Loucy (cell line): ENCODE measurements at regions not wholly inside any gene's neighbourhood (a gene's known extent, or its start where the extent isn't known, plus 50 kb on each side); places are given as distances from the start of the nearest gene placed in this dataset.

Experiments
- H2AFZ ChIP-seq: fragments of 200-600 bp; sonication (generic); 2 replicates; pipeline ENCODE4 v1.6.0; 2016; ENCODE audit warnings: antibody characterized with exemption, mild to moderate bottlenecking, low read length, moderate library complexity
- H3F3A ChIP-seq: fragments of 200-600 bp; 2 replicates; pipeline ENCODE4 v1.6.0; 2016; ENCODE audit warnings: antibody characterized with exemption, low read depth, mild to moderate bottlenecking
- H3K27me3 ChIP-seq: fragments of 200-600 bp; sonication (generic); 2 replicates; pipeline ENCODE4 v1.6.1; 2014; ENCODE audit warnings: low read length, mild to moderate bottlenecking; ENCODE audit not compliant: insufficient read depth, poor library complexity, severe bottlenecking
- H3K36me3 ChIP-seq: fragments of 200-600 bp; sonication (generic); 2 replicates; pipeline ENCODE4 v1.6.1; 2016; ENCODE audit warnings: low read length; ENCODE audit not compliant: insufficient read depth
- H3K4me1 ChIP-seq: fragments of 200-600 bp; sonication (generic); 2 replicates; pipeline ENCODE4 v1.5.1; 2014; ENCODE audit warnings: low read length, mild to moderate bottlenecking; ENCODE audit not compliant: insufficient read depth, poor library complexity, severe bottlenecking
- H3K4me2 ChIP-seq: fragments of 200-600 bp; sonication (generic); 2 replicates; pipeline ENCODE4 v1.6.0; 2014; ENCODE audit warnings: antibody characterized with exemption, low read length, low read depth, mild to moderate bottlenecking; ENCODE audit not compliant: poor library complexity, severe bottlenecking
- H3K4me3 ChIP-seq: fragments of 200-600 bp; sonication (generic); 2 replicates; pipeline ENCODE4 v1.5.1; 2014; ENCODE audit warnings: low read length, mild to moderate bottlenecking, mixed read lengths; ENCODE audit not compliant: poor library complexity, severe bottlenecking
- H3K79me2 ChIP-seq: fragments of 200-600 bp; sonication (generic); 2 replicates; pipeline ENCODE4 v1.6.1; 2014; ENCODE audit warnings: low read length; ENCODE audit not compliant: insufficient read depth
- H3K9ac ChIP-seq: fragments of 200-600 bp; sonication (generic); 2 replicates; pipeline ENCODE4 v1.6.0; 2014; ENCODE audit warnings: mild to moderate bottlenecking, low read depth, low read length, moderate library complexity; ENCODE audit not compliant: poor library complexity, severe bottlenecking
- H3K9me2 ChIP-seq: fragments of 200-600 bp; sonication (generic); replicated peaks from 2 replicates; pipeline ENCODE4 v1.6.1; 2016; ENCODE audit warnings: low read depth, low read length, mixed read lengths
- H3K9me3 ChIP-seq: fragments of 200-600 bp; sonication (generic); 2 replicates; pipeline ENCODE4 v1.6.1; 2014; ENCODE audit warnings: mild to moderate bottlenecking, antibody characterized with exemption, low read length, low read depth; ENCODE audit not compliant: insufficient read depth
- H4K20me1 ChIP-seq: fragments of 200-600 bp; sonication (generic); 2 replicates; pipeline ENCODE4 v1.6.0; 2014; ENCODE audit warnings: antibody characterized with exemption, low read length, mild to moderate bottlenecking; ENCODE audit not compliant: insufficient read depth, poor library complexity, severe bottlenecking
- EZH2phosphoT487 ChIP-seq: fragments of 200-600 bp; IDR thresholded peaks from 2 replicates; pipeline ENCODE4 v1.6.1; 2018; ENCODE audit warnings: antibody characterized with exemption, mild to moderate bottlenecking, moderate library complexity, borderline replicate concordance
- TF ChIP-seq, protein P1 (sequence below): fragments of 200-600 bp; sonication (generic); conservative IDR thresholded peaks from 2 replicates; pipeline ENCODE4 v1.5.1; 2014; ENCODE audit warnings: mild to moderate bottlenecking, antibody characterized with exemption, low read length

DNA sequence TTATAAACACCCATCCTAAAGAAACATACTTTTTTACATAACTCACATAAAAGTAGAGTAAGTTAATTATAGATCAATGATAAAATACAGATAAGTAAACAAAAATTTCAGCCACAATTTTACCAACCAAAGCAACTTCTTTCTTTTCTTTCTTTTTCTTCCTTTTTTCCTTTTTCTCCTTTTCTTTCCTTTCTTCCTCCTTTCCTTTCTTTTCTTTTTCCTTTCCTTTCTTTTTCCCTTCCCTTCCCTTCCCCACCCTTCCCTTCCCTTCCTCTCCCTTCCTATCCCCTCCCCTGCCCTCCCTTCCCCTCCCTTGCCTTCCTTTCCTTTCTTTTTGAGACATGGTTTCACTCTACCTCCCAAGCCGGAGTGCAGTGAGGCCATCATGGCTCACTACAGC lies 56.5 kb upstream of the C1orf53 start:
- Histone ChIP-seq H3F3A (no peaks in the 10 kb centered on the region), H3K27me3 (no peaks in the 10 kb centered on the region), H2AFZ (no peak overlapping the region), H3K9me3 (no peaks in the 10 kb centered on the region), H3K4me2 (no peak overlapping the region), H3K79me2 (no peaks in the 10 kb centered on the region), H3K9ac (no peak overlapping the region), H3K9me2 (no peaks in the 10 kb centered on the region), H3K4me1 (no peaks in the 10 kb centered on the region), H3K4me3 (no peak overlapping the region), H3K36me3 (no peaks in the 10 kb centered on the region), H4K20me1 (no peaks in the 10 kb centered on the region)
- TF ChIP-seq, protein P1, sequence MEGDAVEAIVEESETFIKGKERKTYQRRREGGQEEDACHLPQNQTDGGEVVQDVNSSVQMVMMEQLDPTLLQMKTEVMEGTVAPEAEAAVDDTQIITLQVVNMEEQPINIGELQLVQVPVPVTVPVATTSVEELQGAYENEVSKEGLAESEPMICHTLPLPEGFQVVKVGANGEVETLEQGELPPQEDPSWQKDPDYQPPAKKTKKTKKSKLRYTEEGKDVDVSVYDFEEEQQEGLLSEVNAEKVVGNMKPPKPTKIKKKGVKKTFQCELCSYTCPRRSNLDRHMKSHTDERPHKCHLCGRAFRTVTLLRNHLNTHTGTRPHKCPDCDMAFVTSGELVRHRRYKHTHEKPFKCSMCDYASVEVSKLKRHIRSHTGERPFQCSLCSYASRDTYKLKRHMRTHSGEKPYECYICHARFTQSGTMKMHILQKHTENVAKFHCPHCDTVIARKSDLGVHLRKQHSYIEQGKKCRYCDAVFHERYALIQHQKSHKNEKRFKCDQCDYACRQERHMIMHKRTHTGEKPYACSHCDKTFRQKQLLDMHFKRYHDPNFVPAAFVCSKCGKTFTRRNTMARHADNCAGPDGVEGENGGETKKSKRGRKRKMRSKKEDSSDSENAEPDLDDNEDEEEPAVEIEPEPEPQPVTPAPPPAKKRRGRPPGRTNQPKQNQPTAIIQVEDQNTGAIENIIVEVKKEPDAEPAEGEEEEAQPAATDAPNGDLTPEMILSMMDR = no peak
- TF ChIP-seq EZH2phosphoT487 = no peak

DNA sequence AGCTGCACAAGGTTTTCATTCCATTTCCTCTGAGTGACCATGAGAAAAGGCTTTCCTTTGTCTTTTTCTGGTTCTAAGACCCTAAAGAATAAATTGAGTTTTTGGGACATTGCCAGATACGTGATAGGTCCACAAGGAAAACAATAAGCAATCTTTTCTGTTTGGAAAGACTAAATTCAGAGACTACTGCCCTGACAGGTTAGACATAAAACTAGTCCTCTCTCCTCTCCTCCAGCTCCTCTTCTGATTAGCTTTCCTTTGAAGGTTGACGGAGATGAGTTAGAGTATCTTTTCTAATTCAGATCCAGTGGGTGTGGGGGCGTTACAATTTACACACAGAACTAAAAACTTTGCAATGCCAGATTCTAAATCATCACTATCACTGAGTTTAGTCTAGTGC lies 57.8 kb upstream of the C1orf53 start:
- no peaks in the 10 kb centered on the region for H3K9me3 ChIP-seq
- no peaks in the 10 kb centered on the region for H3K9me2 ChIP-seq
- no peaks in the 10 kb centered on the region for H3K36me3 ChIP-seq
- H3K79me2 ChIP-seq = no peaks in the 10 kb centered on the region
- no peaks in the 10 kb centered on the region for H3K27me3 ChIP-seq
- H3K4me3 ChIP-seq = no peak overlapping the region
- TF ChIP-seq, protein P1 = no peak
- no peak overlapping the region for H3K4me2 ChIP-seq
- H4K20me1 ChIP-seq = no peaks in the 10 kb centered on the region
- H3K4me1 ChIP-seq = no peaks in the 10 kb centered on the region
- H3K9ac ChIP-seq = no peak overlapping the region
- H3F3A ChIP-seq = no peaks in the 10 kb centered on the region
- H2AFZ ChIP-seq = peak overlapping the region; percentile 18; the same call in 1 of the 2 replicates

DNA sequence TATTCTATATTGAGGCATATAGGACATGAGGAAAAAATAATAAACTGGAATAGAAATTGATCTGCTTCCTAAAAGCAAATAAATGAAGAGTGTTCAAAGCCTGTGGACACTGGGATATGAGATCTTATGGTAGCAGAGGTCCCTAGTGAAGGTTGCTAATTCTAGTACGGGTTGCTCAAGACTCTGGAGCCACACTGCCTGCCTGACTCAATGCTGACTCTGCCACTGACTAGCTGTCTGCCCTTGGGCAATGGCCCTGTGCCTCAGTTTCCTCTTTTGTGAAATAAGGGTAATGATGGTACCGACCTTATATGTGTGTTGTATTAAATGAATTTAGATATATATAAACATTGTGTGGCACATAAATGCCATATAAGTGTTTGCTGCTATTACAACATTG lies 59.0 kb upstream of the C1orf53 start:
- TF ChIP-seq, protein P1 = no peak
- TF ChIP-seq EZH2phosphoT487 = no peak

More for the DNA sequence above, 59.0 kb upstream of the C1orf53 start:
- Histone ChIP-seq H3K9ac (no peak overlapping the region), H3K36me3 (no peaks in the 10 kb centered on the region), H2AFZ (no peak overlapping the region), H4K20me1 (no peaks in the 10 kb centered on the region), H3K79me2 (no peaks in the 10 kb centered on the region), H3K4me3 (no peak overlapping the region), H3K4me2 (no peak overlapping the region), H3K9me2 (no peaks in the 10 kb centered on the region), H3K9me3 (no peaks in the 10 kb centered on the region), H3K27me3 (no peaks in the 10 kb centered on the region), H3K4me1 (no peaks in the 10 kb centered on the region), H3F3A (no peaks in the 10 kb centered on the region)
